HCT116 (cell line): ENCODE measurements at regions not wholly inside any gene's neighbourhood (a gene's known extent, or its start where the extent isn't known, plus 50 kb on each side); places are given as distances from the start of the nearest gene placed in this dataset.

ENCODE experiments used
- ATAC-seq: fragments of 200-7000 bp; cut with Tn5 transposase; 2 replicates; pipeline ENCODE4 v1.9.1; 2020; ENCODE audit warnings: mild to moderate bottlenecking, moderate library complexity
- BruUV-seq: library from RNA; stranded (reverse); fragments of 400-500 nt; replicated peaks from 2 replicates; lab custom pipeline; 2021; lab: Mats Ljungman, UMichigan
- CTCF ChIA-PET: fragments of 300-600 bp; sonication (Branson Sonifier 250); formaldehyde crosslinking; loops from one replicate; lab custom pipeline; 2021; ENCODE audit warnings: antibody characterized with exemption; lab: Charles Lee
- POLR2A ChIA-PET: fragments of 300-600, 350-600 bp; sonication (Branson Sonifier 250); formaldehyde crosslinking; loops from one replicate; lab custom pipeline; 2021; ENCODE audit warnings: antibody characterized with exemption; lab: Charles Lee
- RAD21 ChIA-PET, 2 experiments: fragments of 300-600 bp; sonication (Branson Sonifier 250); formaldehyde crosslinking; loops; one replicate each; lab custom pipeline; 2023; ENCODE audit warnings: low total read pairs in 2 of 2; ENCODE audit not compliant: uncharacterized antibody in 2 of 2, unreplicated experiment in 2 of 2, low non-redundant PET in 1 of 2; lab: Charles Lee
- DNase-seq: peaks from one replicate; pipeline ENCODE4 v3.0.0-alpha.2; 2010; ENCODE audit warnings: low read depth, low spot score
- H2AFZ ChIP-seq: fragments of 200-600 bp; shearing (Covaris generic), sonication (generic); 2 replicates; pipeline ENCODE4 v1.6.1; 2017; ENCODE audit warnings: low read depth, mixed run types, mixed read lengths, antibody characterized with exemption, low read length; ENCODE audit not compliant: poor library complexity, severe bottlenecking
- H3K27ac ChIP-seq: 2 replicates; pipeline ENCODE4 v1.5.1; 2012; ENCODE audit warnings: low read depth, low read length
- H3K27me3 ChIP-seq: fragments of 200-600 bp; sonication (generic); 2 replicates; pipeline ENCODE4 v1.6.1; 2016; ENCODE audit warnings: mixed run types, low read length, mixed read lengths; ENCODE audit not compliant: insufficient read depth
- H3K36me3 ChIP-seq, 2 experiments: fragments of 200-500 bp in 1 of 2; fragments of 200-600 bp in 1 of 2; sonication (Bioruptor generic) in 1 of 2; sonication (generic) in 1 of 2; 2 replicates each; pipeline versions ENCODE4 v1.5.1 to v1.6.1; 2014 to 2016; ENCODE audit warnings: low read length in 2 of 2, inconsistent platforms in 1 of 2, mixed read lengths in 1 of 2, mixed run types in 1 of 2; ENCODE audit not compliant: insufficient read depth in 2 of 2, control insufficient read depth in 1 of 2
- H3K4me1 ChIP-seq, 2 experiments: fragments of 200-600 bp in 1 of 2; sonication (generic) in 1 of 2; 2 replicates each; pipeline versions ENCODE4 v1.5.1 to v1.6.1; 2012 to 2017; ENCODE audit warnings: low read length in 2 of 2, inconsistent platforms in 1 of 2, mild to moderate bottlenecking in 1 of 2, mixed read lengths in 1 of 2, mixed run types in 1 of 2, moderate library complexity in 1 of 2; ENCODE audit not compliant: insufficient read depth in 2 of 2, control insufficient read depth in 1 of 2
- H3K4me2 ChIP-seq: fragments of 200-600 bp; sonication (generic); 2 replicates; pipeline ENCODE4 v1.6.1; 2017; ENCODE audit warnings: mixed run types, low read length, mixed read lengths
- H3K4me3 ChIP-seq, 2 experiments: fragments of 200-600 bp in 1 of 2; sonication (generic) in 1 of 2; replicated peaks in 1 of 2; 2 replicates each; pipeline ENCODE4 v1.5.1; 2011 to 2016; ENCODE audit warnings: low read length in 2 of 2, control low read depth in 1 of 2, low read depth in 1 of 2, mild to moderate bottlenecking in 1 of 2, mixed read lengths in 1 of 2, mixed run types in 1 of 2
- H3K79me2 ChIP-seq: fragments of 200-600 bp; sonication (generic); 2 replicates; pipeline ENCODE4 v1.6.1; 2017; ENCODE audit warnings: mild to moderate bottlenecking, mixed run types, low read length, moderate library complexity, mixed read lengths; ENCODE audit not compliant: insufficient read depth
- H3K9ac ChIP-seq: fragments of 200-600 bp; sonication (generic); 2 replicates; pipeline ENCODE4 v1.6.1; 2016; ENCODE audit warnings: low read length, mixed read lengths
- H3K9me2 ChIP-seq: fragments of 200-600 bp; sonication (generic), shearing (Covaris generic); 2 replicates; pipeline ENCODE4 v1.6.1; 2017; ENCODE audit warnings: mixed run types, mild to moderate bottlenecking, moderate library complexity; ENCODE audit not compliant: insufficient read depth
- H3K9me3 ChIP-seq, 2 experiments: fragments of 200-500 bp in 1 of 2; fragments of 200-600 bp in 1 of 2; sonication (Bioruptor generic) in 1 of 2; sonication (generic) in 1 of 2; 2 replicates each; pipeline ENCODE4 v1.6.1; 2014 to 2017; ENCODE audit warnings: low read length in 2 of 2, mixed read lengths in 2 of 2, inconsistent platforms in 1 of 2, low read depth in 1 of 2, mild to moderate bottlenecking in 1 of 2, mixed run types in 1 of 2, moderate library complexity in 1 of 2; ENCODE audit not compliant: control insufficient read depth in 1 of 2, insufficient read depth in 1 of 2
- H4K20me1 ChIP-seq: fragments of 200-600 bp; sonication (generic), shearing (Covaris generic); 2 replicates; pipeline ENCODE4 v1.6.1; 2017; ENCODE audit warnings: mixed run types, mild to moderate bottlenecking, moderate library complexity; ENCODE audit not compliant: insufficient read depth
- CBX3 ChIP-seq: IDR thresholded peaks from 2 replicates; pipeline ENCODE4 v1.6.1; 2012; ENCODE audit warnings: low read depth
- CEBPB ChIP-seq: IDR thresholded peaks from 2 replicates; pipeline ENCODE4 v1.6.1; 2012; ENCODE audit warnings: low read depth
- EGR1 ChIP-seq: IDR thresholded peaks from 2 replicates; pipeline ENCODE4 v1.6.1; 2012; ENCODE audit warnings: low read depth
- JUND ChIP-seq: IDR thresholded peaks from 2 replicates; pipeline ENCODE4 v1.6.1; 2012
- POLR2A ChIP-seq: IDR thresholded peaks from 2 replicates; pipeline ENCODE4 v1.7.0; 2011; ENCODE audit warnings: borderline replicate concordance; ENCODE audit not compliant: insufficient read depth, insufficient read length; ENCODE audit errors: extremely low read depth
- RAD21 ChIP-seq: IDR thresholded peaks from 2 replicates; pipeline ENCODE4 v1.6.1; 2012; ENCODE audit warnings: low read depth, mild to moderate bottlenecking
- SP1 ChIP-seq: IDR thresholded peaks from 2 replicates; pipeline ENCODE4 v1.6.1; 2012; ENCODE audit warnings: low read depth
- SRF ChIP-seq: IDR thresholded peaks from 2 replicates; pipeline ENCODE4 v1.6.1; 2012; ENCODE audit warnings: low read depth
- TCF7L2 ChIP-seq: IDR thresholded peaks from 2 replicates; pipeline ENCODE4 v1.7.0; 2011; ENCODE audit warnings: borderline replicate concordance, inconsistent platforms; ENCODE audit not compliant: insufficient read depth, insufficient read length; ENCODE audit errors: extremely low read depth
- YY1 ChIP-seq: IDR thresholded peaks from 2 replicates; pipeline ENCODE4 v1.6.1; 2011; ENCODE audit warnings: low read length, low read depth, moderate library complexity, mild to moderate bottlenecking; ENCODE audit not compliant: insufficient replicate concordance; ENCODE audit errors: extremely low read depth
- ZFX ChIP-seq: fragments of 450-650 bp; IDR thresholded peaks from 2 replicates; pipeline ENCODE4 v1.6.1; 2017
- intact Hi-C: fragments of 100-400 bp; cut with micrococcal nuclease; formaldehyde crosslinking; loops from 2 replicates; pipeline ENCODE4 v1.10.0; 2022
- TF ChIP-seq, protein P1 (sequence below): IDR thresholded peaks from 2 replicates; pipeline ENCODE4 v1.6.1; 2011; ENCODE audit warnings: mild to moderate bottlenecking, low read length, moderate library complexity; ENCODE audit not compliant: insufficient replicate concordance; ENCODE audit errors: extremely low read depth
- TF ChIP-seq, protein P2 (sequence below), 3 experiments: fragments of 200-600 bp in 1 of 3; sonication (generic) in 1 of 3; IDR thresholded peaks in 2 of 3; conservative IDR thresholded peaks in 1 of 3; 2 replicates each; pipeline ENCODE4 v1.5.1; 2012 to 2017; ENCODE audit warnings: low read depth in 2 of 3, low read length in 2 of 3, antibody characterized with exemption in 1 of 3, borderline replicate concordance in 1 of 3, control low read depth in 1 of 3, mild to moderate bottlenecking in 1 of 3, mixed read lengths in 1 of 3, mixed run types in 1 of 3, moderate library complexity in 1 of 3; ENCODE audit not compliant: insufficient read depth in 1 of 3
- TF ChIP-seq, protein P3 (sequence below): IDR thresholded peaks from 2 replicates; pipeline ENCODE4 v1.6.1; 2012

DNA sequence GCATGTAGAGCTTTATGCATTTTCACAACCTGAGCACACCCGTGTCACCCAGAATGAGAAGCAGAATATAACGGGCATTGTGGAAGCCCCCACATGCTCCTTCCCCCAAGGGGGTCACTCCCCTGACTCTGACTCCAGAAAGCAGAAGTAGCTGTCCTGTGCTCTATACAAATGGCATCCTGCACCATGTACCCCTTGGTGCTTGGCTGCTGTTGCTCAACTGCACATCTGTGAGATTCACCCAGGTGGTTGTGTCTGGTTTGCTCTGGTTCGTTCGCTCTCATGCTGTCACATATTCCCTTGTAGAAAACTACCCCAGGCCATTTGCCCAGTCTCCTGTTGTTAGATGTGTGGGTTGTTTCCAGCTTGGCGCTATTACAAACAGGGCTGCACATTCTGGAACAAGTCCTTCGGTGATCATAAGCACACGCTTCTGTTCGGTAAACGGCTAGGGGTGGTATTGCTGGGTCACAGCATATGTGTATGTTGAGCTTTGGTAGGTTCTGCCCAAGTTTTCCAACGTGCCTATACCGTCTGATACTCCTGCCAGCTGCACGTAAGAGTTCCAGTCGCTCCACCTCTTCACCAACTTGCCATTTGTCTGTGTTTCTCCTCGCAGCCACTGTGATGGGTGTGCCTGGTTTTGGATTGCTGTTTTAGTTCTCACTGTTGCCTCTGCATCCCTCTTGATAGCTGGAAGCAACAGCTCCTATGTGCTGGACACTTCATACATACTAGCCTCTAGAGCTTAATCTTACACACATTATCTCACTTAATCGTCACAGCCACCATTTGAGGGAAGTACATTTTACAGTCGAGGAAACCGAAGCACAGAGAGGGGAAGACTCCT is 65.4 kb upstream of the SLC6A6 start:
- H3K9me3 ChIP-seq, result no peaks in the 10 kb centered on the region
- H4K20me1 ChIP-seq, result no peaks in the 10 kb centered on the region
- ChIA-PET RAD21 (no interaction called here), POLR2A (no interaction called here), CTCF (no interaction called here)
- no peak overlapping the region for H3K4me3 ChIP-seq
- H3K27me3 ChIP-seq, result peaks cover 4% of the 10 kb centered on the region; the same call in 1 of the 2 replicates
- no peak for ATAC-seq
- no peak for TF ChIP-seq CBX3
- TF ChIP-seq, protein P1, sequence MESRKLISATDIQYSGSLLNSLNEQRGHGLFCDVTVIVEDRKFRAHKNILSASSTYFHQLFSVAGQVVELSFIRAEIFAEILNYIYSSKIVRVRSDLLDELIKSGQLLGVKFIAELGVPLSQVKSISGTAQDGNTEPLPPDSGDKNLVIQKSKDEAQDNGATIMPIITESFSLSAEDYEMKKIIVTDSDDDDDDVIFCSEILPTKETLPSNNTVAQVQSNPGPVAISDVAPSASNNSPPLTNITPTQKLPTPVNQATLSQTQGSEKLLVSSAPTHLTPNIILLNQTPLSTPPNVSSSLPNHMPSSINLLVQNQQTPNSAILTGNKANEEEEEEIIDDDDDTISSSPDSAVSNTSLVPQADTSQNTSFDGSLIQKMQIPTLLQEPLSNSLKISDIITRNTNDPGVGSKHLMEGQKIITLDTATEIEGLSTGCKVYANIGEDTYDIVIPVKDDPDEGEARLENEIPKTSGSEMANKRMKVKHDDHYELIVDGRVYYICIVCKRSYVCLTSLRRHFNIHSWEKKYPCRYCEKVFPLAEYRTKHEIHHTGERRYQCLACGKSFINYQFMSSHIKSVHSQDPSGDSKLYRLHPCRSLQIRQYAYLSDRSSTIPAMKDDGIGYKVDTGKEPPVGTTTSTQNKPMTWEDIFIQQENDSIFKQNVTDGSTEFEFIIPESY, result no peak
- TF ChIP-seq, protein P2, sequence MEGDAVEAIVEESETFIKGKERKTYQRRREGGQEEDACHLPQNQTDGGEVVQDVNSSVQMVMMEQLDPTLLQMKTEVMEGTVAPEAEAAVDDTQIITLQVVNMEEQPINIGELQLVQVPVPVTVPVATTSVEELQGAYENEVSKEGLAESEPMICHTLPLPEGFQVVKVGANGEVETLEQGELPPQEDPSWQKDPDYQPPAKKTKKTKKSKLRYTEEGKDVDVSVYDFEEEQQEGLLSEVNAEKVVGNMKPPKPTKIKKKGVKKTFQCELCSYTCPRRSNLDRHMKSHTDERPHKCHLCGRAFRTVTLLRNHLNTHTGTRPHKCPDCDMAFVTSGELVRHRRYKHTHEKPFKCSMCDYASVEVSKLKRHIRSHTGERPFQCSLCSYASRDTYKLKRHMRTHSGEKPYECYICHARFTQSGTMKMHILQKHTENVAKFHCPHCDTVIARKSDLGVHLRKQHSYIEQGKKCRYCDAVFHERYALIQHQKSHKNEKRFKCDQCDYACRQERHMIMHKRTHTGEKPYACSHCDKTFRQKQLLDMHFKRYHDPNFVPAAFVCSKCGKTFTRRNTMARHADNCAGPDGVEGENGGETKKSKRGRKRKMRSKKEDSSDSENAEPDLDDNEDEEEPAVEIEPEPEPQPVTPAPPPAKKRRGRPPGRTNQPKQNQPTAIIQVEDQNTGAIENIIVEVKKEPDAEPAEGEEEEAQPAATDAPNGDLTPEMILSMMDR (IDR thresholded peaks at IDR 0.05 in 2 of 3, conservative IDR thresholded peaks at IDR 0.05 in 1 of 3; ENCODE audit: borderline replicate concordance in 1 of 3, insufficient read depth in 1 of 3, low read depth in 2 of 3, low read length in 2 of 3), result no peak
- no peak for TF ChIP-seq EGR1
- no peak for TF ChIP-seq ZFX
- TF ChIP-seq CEBPB, result no peak
- no peak for TF ChIP-seq POLR2A
- TF ChIP-seq YY1, result no peak
- TF ChIP-seq RAD21, result no peak
- TF ChIP-seq, protein P3, sequence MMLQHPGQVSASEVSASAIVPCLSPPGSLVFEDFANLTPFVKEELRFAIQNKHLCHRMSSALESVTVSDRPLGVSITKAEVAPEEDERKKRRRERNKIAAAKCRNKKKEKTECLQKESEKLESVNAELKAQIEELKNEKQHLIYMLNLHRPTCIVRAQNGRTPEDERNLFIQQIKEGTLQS, result no peak
- TF ChIP-seq SRF, result no peak
- TF ChIP-seq JUND, result no peak
- TF ChIP-seq SP1, result no peak
- TF ChIP-seq TCF7L2, result no peak
- H3K9ac ChIP-seq, result no peak overlapping the region
- H3K27ac ChIP-seq, result no peak overlapping the region
- H3K79me2 ChIP-seq, result no peaks in the 10 kb centered on the region
- no peaks in the 10 kb centered on the region for H3K9me2 ChIP-seq
- H3K36me3 ChIP-seq, result no peaks in the 10 kb centered on the region
- no peak for DNase-seq
- BruUV-seq, result no TSS peak
- no peaks in the 10 kb centered on the region for H3K4me1 ChIP-seq
- no peak overlapping the region for H2AFZ ChIP-seq
- no peak overlapping the region for H3K4me2 ChIP-seq
- intact Hi-C loops, result no loop called here
